HL-60 (cell line): ENCODE measurements at regions not wholly inside any gene's neighbourhood (a gene's known extent, or its start where the extent isn't known, plus 50 kb on each side); places are given as distances from the start of the nearest gene placed in this dataset.

Experiments used
- CTCF ChIP-seq: IDR thresholded peaks from one replicate; pipeline ENCODE4 v1.5.1; 2011; ENCODE audit warnings: low read length, control low read depth, inconsistent platforms; ENCODE audit not compliant: insufficient read depth
- POLR2AphosphoS5 ChIP-seq: IDR thresholded peaks from 2 replicates; pipeline ENCODE4 v1.6.1; 2012; ENCODE audit warnings: low read depth
- REST ChIP-seq: IDR thresholded peaks from 2 replicates; pipeline ENCODE4 v1.6.1; 2012; ENCODE audit warnings: low read depth; ENCODE audit not compliant: insufficient replicate concordance

DNA sequence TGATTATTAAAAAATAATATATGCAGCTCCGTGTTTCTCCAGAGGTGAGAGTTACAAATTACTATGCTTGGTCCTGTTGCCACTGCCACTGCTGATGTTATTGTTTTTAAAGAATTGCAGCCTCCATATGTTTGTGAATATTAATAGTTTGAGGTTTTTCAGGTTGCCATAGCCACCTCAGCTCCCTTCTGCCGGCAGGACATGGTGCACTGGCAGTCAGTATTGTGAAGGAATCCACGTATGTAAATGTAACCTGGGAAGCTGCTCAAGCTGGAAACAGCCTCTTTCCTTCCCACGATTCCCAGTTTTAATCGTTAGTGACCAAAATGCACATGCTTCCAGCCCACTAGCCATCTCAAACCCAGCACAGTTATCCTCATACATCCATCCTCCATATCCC lies 184.4 kb upstream of the CCNG1 start:
- no peak for TF ChIP-seq REST
- TF ChIP-seq POLR2AphosphoS5: no peak
- no peak for TF ChIP-seq CTCF
